Left ventricle myocardium inferior (tissue), 1 donor: ENCODE measurements at regions not wholly inside any gene's neighbourhood (a gene's known extent, or its start where the extent isn't known, plus 50 kb on each side); places are given as distances from the start of the nearest gene placed in this dataset.

Experiments used
- DNase-seq: peaks from one replicate; pipeline ENCODE4 v3.0.0-alpha.2; 2020
- H3K27ac ChIP-seq: fragments of 200-600 bp; replicated peaks from 2 replicates; pipeline ENCODE4 v1.8.0; 2021
- H3K27me3 ChIP-seq: fragments of 200-600 bp; 2 replicates; pipeline ENCODE4 v1.8.0; 2021; ENCODE audit warnings: low read depth
- H3K36me3 ChIP-seq: fragments of 200-600 bp; 2 replicates; pipeline ENCODE4 v1.8.0; 2021
- H3K4me1 ChIP-seq: fragments of 200-600 bp; 2 replicates; pipeline ENCODE4 v1.8.0; 2021
- H3K4me3 ChIP-seq: fragments of 200-600 bp; 2 replicates; pipeline ENCODE4 v1.8.0; 2021; ENCODE audit warnings: mild to moderate bottlenecking, moderate library complexity
- H3K9me3 ChIP-seq: fragments of 200-600 bp; replicated peaks from 2 replicates; pipeline ENCODE4 v1.8.0; 2021
- intact Hi-C: fragments of 100-400 bp; cut with micrococcal nuclease; formaldehyde crosslinking; loops from one replicate; pipeline ENCODE4 v1.11.0; 2022
- TF ChIP-seq, protein P1 (sequence below): fragments of 200-600 bp; IDR thresholded peaks from 2 replicates; pipeline ENCODE4 v1.8.0; 2021; ENCODE audit warnings: antibody characterized with exemption, mild to moderate bottlenecking, borderline replicate concordance
- donor health status: DM: no; HTN: yes; CAD: no; lungs with severe emphysema.

DNA sequence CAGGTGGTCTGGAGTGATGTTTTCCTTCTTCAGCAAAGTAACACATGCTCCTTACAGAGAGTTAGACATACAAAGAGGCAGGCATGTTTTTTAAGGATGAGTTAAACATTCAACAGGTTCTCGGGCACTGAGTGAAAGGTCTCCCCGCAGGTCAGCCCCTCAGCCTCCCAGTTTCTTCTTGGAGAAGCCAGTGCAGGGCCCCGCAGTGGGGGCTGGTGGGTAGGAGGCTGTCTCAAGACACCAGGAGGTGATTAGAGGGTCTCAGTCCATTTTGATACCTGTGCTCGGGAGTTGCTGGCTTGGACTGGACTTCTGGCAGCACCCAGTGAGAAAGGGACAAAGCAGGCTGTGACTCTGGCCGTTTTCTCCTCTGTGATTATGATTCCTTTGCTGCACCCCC lies 78.6 kb upstream of the ZNF479 start:
- no peaks in the 10 kb centered on the region for H3K36me3 ChIP-seq
- no peaks in the 10 kb centered on the region for H3K27me3 ChIP-seq
- intact Hi-C loops: no loop called here
- no peak for DNase-seq
- TF ChIP-seq, protein P1, sequence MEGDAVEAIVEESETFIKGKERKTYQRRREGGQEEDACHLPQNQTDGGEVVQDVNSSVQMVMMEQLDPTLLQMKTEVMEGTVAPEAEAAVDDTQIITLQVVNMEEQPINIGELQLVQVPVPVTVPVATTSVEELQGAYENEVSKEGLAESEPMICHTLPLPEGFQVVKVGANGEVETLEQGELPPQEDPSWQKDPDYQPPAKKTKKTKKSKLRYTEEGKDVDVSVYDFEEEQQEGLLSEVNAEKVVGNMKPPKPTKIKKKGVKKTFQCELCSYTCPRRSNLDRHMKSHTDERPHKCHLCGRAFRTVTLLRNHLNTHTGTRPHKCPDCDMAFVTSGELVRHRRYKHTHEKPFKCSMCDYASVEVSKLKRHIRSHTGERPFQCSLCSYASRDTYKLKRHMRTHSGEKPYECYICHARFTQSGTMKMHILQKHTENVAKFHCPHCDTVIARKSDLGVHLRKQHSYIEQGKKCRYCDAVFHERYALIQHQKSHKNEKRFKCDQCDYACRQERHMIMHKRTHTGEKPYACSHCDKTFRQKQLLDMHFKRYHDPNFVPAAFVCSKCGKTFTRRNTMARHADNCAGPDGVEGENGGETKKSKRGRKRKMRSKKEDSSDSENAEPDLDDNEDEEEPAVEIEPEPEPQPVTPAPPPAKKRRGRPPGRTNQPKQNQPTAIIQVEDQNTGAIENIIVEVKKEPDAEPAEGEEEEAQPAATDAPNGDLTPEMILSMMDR: no peak
- no peak overlapping the region for H3K4me3 ChIP-seq
- no peak overlapping the region for H3K27ac ChIP-seq
- H3K9me3 ChIP-seq: peaks cover 56% of the 10 kb centered on the region
- no peaks in the 10 kb centered on the region for H3K4me1 ChIP-seq

DNA sequence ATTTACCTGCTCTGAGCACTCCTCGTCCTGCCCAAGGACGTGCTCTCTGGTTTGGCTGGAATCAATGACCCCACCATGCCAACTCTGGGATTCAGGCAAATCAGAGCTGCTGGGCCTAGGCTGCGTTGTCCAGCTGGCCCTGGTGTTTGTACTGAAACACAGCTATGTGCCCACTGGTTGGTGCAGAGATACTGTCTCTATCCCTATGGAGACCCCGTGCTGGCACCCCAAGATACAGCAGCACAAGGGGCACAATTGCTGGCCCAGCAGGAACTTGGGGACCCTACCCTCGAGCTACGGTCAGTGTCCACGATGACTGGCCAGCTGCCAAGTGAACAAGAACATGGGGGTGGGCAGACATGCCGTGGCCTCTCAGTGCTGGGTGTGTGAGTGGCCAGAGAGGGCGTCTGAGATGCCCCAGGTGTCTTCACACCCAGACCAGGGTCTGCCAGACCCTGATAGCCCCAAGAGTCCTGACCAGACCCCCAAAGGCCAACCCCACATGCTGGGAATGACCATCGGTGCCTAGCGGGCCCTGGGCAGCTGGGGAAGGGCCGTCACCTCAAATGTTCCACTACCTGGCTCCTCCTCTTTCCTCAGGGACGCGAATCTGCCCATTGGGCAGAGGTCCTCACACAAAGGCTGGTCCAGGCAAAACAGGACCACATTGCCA lies 79.3 kb upstream of the ZNF479 start:
- intact Hi-C loops: no loop called here
- no peak for DNase-seq
- TF ChIP-seq, protein P1: no peak
- H3K4me3 ChIP-seq: no peak overlapping the region
- peaks cover 62% of the 10 kb centered on the region for H3K9me3 ChIP-seq
- H3K36me3 ChIP-seq: no peaks in the 10 kb centered on the region
- H3K4me1 ChIP-seq: no peaks in the 10 kb centered on the region
- no peak overlapping the region for H3K27ac ChIP-seq
- no peaks in the 10 kb centered on the region for H3K27me3 ChIP-seq

DNA sequence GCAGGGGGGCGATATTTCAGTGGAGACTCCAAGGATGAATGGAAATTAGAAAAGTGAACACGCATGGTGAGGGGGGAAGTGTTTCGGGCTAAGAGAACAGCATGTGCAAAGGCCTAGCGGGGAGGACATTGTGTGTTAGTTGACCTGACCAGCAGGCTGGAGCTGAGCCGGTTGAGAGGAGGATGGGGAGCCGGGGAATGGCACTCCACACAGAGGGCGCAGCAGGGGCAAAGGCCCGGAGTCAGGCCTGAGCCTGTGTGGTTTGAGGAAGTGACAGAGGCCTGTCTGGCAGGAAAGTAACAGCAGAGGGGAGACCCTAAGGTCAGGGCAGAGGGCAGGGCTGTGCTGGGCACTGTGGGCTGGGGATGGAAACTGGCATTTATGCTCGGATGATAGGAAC lies 83.2 kb upstream of the ZNF479 start:
- intact Hi-C loops: no loop called here
- Histone ChIP-seq H3K9me3 (peaks cover 69% of the 10 kb centered on the region), H3K36me3 (no peaks in the 10 kb centered on the region), H3K27ac (no peak overlapping the region), H3K4me3 (no peak overlapping the region), H3K27me3 (no peaks in the 10 kb centered on the region), H3K4me1 (no peaks in the 10 kb centered on the region)
- DNase-seq: no peak
- TF ChIP-seq, protein P1: no peak

DNA sequence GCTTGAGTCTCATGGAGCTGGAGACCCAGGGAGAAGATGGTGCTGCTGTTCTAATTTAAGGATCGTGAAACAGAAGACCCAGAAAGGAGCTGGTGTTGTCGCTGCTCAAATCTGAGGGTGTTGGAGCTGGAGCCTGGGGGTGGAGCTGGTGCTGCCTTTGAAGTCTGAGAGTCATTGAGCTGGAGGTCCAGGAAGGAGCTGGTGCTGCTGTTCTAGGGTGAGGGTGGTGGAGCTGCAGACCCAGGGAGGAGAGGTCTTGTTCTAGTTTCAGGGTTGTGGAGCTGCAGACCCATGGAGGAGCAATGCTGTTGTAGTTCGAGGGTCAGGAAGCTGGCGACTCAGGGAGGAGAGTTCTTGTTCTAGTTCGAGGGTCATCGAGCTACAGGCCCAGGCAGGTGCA lies 84.1 kb upstream of the ZNF479 start:
- Histone ChIP-seq H3K4me3 (no peak overlapping the region), H3K27me3 (no peaks in the 10 kb centered on the region), H3K27ac (no peak overlapping the region), H3K4me1 (no peaks in the 10 kb centered on the region), H3K36me3 (no peaks in the 10 kb centered on the region), H3K9me3 (peaks cover 76% of the 10 kb centered on the region)
- no peak for DNase-seq
- intact Hi-C loops: no loop called here
- TF ChIP-seq, protein P1: no peak

DNA sequence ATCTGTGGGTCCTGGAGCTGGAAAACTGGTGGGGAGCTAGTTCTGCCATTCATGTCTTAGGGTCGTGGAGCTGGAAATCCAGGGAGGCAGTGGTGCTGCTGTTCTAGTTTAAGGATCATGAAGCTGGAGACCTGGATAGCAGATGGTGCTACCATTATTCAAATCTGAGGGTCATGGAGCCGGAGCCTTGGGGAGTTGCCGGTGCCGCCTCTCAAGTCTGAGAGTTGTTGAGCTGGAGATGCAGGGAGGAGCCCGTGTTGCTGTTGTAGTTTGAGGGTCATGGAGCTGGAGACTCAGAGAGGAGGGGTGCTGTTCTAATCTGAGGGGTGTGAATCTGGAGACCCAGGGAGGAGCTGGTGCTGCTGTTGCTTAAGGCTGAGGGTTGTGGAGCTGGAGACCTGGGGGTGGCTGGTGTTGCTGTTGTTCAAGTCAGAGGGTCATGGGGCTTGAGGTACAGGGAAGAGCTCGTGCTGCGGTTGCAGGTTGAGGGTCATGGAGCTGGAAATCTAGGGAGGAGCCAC lies 86.0 kb upstream of the ZNF479 start:
- H3K36me3 ChIP-seq: no peaks in the 10 kb centered on the region
- TF ChIP-seq, protein P1: no peak
- DNase-seq: no peak
- no peak overlapping the region for H3K27ac ChIP-seq
- no peak overlapping the region for H3K4me3 ChIP-seq
- H3K27me3 ChIP-seq: no peaks in the 10 kb centered on the region
- intact Hi-C loops: no loop called here
- H3K9me3 ChIP-seq: peaks cover 76% of the 10 kb centered on the region
- no peaks in the 10 kb centered on the region for H3K4me1 ChIP-seq
